ENCODE measurements at regions not wholly inside any gene's neighbourhood (a gene's known extent, or its start where the extent isn't known, plus 50 kb on each side); places are given as distances from the start of the nearest gene placed in this dataset.

DNA sequence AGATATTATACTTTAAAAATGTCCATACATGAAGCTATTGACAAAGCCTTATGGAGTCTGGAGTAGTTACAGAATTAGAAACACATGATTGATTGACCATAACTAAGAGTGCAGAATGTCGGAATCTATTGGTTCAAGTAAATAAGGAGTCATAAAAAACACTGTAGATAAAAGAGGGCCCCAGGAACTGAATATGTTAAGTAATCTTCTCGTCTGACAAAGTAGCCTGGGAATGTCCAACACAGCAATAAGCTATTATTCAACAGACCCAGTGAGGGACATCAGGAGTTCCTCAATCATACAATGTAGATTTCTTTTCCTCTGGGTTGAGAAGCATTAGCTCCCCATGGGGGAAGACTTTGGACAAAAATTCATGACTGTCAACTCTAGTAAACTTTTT is 782.0 kb downstream of the SUGCT start:
- no peak for DNase-seq
- H3K36me3 ChIP-seq (replicated peaks in 1 of 2; ENCODE audit: control insufficient read depth in 1 of 2, insufficient read depth in 2 of 2, low read length in 1 of 2), result no peaks in the 10 kb centered on the region
- no peak overlapping the region for H3K9ac ChIP-seq
- no peaks in the 10 kb centered on the region for H3K9me3 ChIP-seq
- no peaks in the 10 kb centered on the region for H4K20me1 ChIP-seq (ENCODE audit: insufficient read depth)
- ChIA-PET POLR2A (no interaction called here), CTCF (interaction anchor here (1.2 to 1.4 kb wide), 2 partner anchors 48 to 167 kb away, joined by 3 read pairs; no protein-coding TSS in a partner anchor)
- H2AFZ ChIP-seq (ENCODE audit: low read depth), result no peak overlapping the region
- H3K27ac ChIP-seq (ENCODE audit: low read depth in 2 of 2, low read length in 1 of 2), result no peak overlapping the region
- H3K4me1 ChIP-seq (ENCODE audit: control insufficient read depth in 1 of 2, insufficient read depth in 2 of 2, low read depth in 1 of 2, low read length in 1 of 2), result peaks cover 0 to 8% of the 10 kb centered on the region in 2 experiments; a peak in 2 of 4 replicates
- H3K27me3 ChIP-seq (ENCODE audit: insufficient read depth), result no peaks in the 10 kb centered on the region
- H3K9me2 ChIP-seq, result no peaks in the 10 kb centered on the region
- no peak overlapping the region for H3K4me3 ChIP-seq (ENCODE audit: low read depth in 2 of 2, low read length in 1 of 2)
- 78% methylated on average over 2 of the region's 2 CpGs for WGBS (ENCODE audit: low lambda C conversion rate)
- H3F3A ChIP-seq (replicated peaks; ENCODE audit: insufficient read depth), result peaks cover 10% of the 10 kb centered on the region
- TF ChIP-seq ELF1 (IDR thresholded peaks at IDR 0.05) (no peak), SIN3A (IDR thresholded peaks at IDR 0.05; ENCODE audit: borderline replicate concordance, low read depth, low read length) (no peak), SMC3 (IDR thresholded peaks at IDR 0.05; ENCODE audit: low read depth, low read length) (no peak), TAF1 (IDR thresholded peaks at IDR 0.05; ENCODE audit: borderline replicate concordance, low read depth, low read length) (no peak), FOSL2 (IDR thresholded peaks at IDR 0.05; ENCODE audit: borderline replicate concordance, low read depth) (no peak), EZH2phosphoT487 (IDR thresholded peaks at IDR 0.05; ENCODE audit: borderline replicate concordance, low read depth) (no peak), FOXM1 (IDR thresholded peaks at IDR 0.05; ENCODE audit: low read depth) (no peak), RFX5 (IDR thresholded peaks at IDR 0.05; ENCODE audit: low read length) (no peak), RCOR1 (IDR thresholded peaks at IDR 0.05; ENCODE audit: low read length) (no peak), JUND (IDR thresholded peaks at IDR 0.05) (no peak), RXRA (IDR thresholded peaks at IDR 0.05; ENCODE audit: borderline replicate concordance, low read depth) (no peak), NFIC (IDR thresholded peaks at IDR 0.05; ENCODE audit: borderline replicate concordance) (no peak), TCF12 (IDR thresholded peaks at IDR 0.05) (no peak), MEF2A (IDR thresholded peaks at IDR 0.05; ENCODE audit: borderline replicate concordance, low read depth) (no peak)
- TF ChIP-seq, protein P1, sequence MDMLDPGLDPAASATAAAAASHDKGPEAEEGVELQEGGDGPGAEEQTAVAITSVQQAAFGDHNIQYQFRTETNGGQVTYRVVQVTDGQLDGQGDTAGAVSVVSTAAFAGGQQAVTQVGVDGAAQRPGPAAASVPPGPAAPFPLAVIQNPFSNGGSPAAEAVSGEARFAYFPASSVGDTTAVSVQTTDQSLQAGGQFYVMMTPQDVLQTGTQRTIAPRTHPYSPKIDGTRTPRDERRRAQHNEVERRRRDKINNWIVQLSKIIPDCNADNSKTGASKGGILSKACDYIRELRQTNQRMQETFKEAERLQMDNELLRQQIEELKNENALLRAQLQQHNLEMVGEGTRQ (IDR thresholded peaks at IDR 0.05; ENCODE audit: borderline replicate concordance, low read depth, low read length), result no peak
- TF ChIP-seq, protein P2, sequence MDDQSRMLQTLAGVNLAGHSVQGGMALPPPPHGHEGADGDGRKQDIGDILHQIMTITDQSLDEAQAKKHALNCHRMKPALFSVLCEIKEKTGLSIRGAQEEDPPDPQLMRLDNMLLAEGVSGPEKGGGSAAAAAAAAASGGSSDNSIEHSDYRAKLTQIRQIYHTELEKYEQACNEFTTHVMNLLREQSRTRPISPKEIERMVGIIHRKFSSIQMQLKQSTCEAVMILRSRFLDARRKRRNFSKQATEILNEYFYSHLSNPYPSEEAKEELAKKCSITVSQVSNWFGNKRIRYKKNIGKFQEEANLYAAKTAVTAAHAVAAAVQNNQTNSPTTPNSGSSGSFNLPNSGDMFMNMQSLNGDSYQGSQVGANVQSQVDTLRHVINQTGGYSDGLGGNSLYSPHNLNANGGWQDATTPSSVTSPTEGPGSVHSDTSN (IDR thresholded peaks at IDR 0.05), result no peak
- TF ChIP-seq, protein P3, sequence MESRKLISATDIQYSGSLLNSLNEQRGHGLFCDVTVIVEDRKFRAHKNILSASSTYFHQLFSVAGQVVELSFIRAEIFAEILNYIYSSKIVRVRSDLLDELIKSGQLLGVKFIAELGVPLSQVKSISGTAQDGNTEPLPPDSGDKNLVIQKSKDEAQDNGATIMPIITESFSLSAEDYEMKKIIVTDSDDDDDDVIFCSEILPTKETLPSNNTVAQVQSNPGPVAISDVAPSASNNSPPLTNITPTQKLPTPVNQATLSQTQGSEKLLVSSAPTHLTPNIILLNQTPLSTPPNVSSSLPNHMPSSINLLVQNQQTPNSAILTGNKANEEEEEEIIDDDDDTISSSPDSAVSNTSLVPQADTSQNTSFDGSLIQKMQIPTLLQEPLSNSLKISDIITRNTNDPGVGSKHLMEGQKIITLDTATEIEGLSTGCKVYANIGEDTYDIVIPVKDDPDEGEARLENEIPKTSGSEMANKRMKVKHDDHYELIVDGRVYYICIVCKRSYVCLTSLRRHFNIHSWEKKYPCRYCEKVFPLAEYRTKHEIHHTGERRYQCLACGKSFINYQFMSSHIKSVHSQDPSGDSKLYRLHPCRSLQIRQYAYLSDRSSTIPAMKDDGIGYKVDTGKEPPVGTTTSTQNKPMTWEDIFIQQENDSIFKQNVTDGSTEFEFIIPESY (IDR thresholded peaks at IDR 0.05; ENCODE audit: borderline replicate concordance, low read depth), result no peak
- TF ChIP-seq, protein P4, sequence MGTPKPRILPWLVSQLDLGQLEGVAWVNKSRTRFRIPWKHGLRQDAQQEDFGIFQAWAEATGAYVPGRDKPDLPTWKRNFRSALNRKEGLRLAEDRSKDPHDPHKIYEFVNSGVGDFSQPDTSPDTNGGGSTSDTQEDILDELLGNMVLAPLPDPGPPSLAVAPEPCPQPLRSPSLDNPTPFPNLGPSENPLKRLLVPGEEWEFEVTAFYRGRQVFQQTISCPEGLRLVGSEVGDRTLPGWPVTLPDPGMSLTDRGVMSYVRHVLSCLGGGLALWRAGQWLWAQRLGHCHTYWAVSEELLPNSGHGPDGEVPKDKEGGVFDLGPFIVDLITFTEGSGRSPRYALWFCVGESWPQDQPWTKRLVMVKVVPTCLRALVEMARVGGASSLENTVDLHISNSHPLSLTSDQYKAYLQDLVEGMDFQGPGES (IDR thresholded peaks at IDR 0.05; ENCODE audit: low read depth, low read length), result no peak
- TF ChIP-seq, protein P5, sequence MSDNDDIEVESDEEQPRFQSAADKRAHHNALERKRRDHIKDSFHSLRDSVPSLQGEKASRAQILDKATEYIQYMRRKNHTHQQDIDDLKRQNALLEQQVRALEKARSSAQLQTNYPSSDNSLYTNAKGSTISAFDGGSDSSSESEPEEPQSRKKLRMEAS (IDR thresholded peaks at IDR 0.05; ENCODE audit: low read depth), result no peak
- H3K4me2 ChIP-seq, result no peak overlapping the region
- no peaks in the 10 kb centered on the region for H3K79me2 ChIP-seq (ENCODE audit: insufficient read depth)

Data from SK-N-SH (cell line).